RKO (cell line): ENCODE measurements at regions not wholly inside any gene's neighbourhood (a gene's known extent, or its start where the extent isn't known, plus 50 kb on each side); places are given as distances from the start of the nearest gene placed in this dataset.

Source experiments
- DNase-seq: peaks from one replicate; pipeline ENCODE4 v3.0.0-alpha.2; 2016; ENCODE audit warnings: low spot score

GRCh38 chr10:3237530-3237929 lies 64.9 kb upstream of the PITRM1 start:
- no peak for DNase-seq

- no peak for DNase-seq
These were observed 64.2 kb upstream of the PITRM1 start for GRCh38 chr10:3236644-3237404.

DNA sequence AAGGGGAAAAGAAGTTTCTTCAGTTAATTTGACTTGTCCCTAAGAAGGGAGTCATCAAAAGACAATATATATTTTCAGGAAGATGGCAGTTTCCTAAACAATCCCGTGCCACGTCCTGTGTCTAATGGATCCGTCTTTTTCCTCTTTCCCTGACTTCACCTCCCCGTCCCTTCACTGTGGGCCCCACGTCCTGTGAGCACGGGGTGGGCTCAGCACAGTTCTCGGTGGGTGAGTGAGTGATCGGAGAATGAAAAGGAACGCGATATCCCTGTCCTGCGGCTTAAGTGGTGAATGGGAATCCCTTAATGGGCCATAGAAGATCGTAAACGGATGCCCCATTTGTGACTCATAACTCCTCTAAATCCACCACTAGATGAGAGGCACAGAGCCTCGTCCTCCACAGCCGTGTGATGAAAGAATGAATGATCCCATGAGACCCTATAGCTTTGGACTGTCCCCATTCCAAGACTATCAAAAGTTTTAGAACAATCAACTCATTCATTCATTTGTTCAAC lies 63.5 kb upstream of the PITRM1 start:
- DNase-seq = no peak

GRCh38 chr10:3235395-3235794 lies 62.8 kb upstream of the PITRM1 start:
- DNase-seq = no peak

DNA sequence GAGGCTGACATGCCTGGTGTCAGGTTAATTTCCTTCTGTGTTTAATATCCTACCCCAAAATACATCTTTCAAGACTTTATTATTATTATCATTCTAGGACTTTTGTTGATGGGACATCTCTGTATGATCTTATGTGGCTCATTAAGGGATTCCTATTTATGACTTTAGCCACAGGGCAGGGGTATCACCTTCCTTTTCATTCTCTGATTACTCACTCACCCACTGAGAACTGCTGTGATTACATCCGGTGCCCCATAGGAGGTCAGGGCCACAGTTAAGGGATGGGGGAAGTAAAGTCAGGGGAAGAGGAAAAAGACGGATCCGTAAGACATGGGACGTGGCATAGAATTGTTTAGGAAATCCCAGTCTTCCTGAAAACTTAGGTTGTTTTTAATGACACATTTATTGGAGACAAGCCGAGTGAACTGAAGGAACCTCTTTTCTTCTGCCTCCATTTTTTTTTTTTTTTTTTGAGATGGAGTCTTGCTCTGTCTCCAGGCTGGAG lies 61.0 kb upstream of the PITRM1 start:
- no peak for DNase-seq

DNA sequence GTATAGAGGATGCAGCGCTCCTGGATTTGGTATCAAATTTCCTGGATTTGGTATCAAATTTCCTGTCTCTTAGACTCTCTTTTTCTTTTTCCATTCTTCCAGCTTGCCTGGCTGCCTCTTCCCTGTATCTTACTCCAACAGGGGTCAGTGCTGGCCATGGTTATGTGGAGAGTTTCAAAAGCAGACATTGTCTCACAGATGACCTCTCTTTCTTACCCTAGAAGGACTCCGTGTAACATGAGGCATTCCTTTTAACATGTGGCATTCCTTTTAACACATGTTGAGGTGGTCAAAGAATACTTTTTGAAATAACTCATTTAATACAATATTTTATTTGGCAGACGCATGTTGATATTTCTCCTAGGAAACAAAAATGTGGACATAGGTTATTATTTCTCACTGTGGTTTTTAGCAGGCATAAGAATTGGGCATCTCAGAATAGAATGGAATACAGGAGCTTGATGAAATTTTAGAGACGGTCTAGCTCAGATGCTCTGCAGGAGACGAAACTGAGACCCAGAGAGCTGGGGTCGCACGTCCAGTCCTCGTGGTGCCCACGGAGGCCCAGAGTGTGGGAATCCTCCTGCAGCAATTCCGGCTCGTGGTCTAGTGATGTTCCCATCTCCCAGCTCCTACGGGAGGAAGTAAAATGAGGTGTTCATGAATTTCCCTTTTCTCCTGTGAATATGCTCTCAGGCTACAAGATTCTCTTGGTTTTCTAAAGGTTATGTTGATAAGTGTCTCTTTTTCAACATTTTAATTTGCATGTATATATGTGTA lies 59.6 kb upstream of the PITRM1 start:
- DNase-seq = no peak

DNA sequence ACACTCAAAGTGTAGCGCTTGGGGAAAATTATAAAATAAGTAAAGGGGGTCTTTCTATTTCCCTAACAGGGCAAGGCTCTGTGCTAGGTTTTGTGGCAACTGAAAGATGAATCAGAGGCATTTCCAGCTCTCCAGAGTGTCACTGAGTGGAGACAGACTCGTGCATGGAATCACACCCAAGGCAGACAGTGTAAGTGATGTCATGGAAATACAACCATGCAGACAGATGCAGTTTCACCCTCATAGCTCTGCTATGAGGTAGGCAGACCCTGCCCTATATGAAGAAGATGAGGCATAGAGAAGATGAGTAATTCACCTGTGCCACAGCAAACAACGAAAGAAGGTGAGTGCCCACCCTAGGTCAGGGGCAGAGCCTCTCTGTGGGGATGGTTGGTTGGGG lies 57.2 kb upstream of the PITRM1 start:
- no peak for DNase-seq

DNA sequence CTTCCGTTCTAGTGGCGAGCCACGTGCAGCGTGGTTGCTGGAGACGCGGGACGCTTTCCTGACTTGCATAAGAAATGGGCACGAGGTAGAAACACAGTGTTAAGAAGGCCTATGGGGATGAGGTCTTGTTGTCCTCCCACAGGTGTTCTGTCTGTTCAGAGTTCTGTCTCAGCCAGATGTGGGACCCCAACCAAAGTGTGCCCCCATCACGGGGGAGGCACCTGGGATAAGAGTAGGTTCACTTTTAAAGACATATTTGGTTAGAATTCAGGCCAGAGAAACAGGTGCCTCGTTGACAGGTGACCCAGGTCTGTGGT lies 56.0 kb upstream of the PITRM1 start:
- no peak for DNase-seq

GRCh38 chr10:3226960-3227744 lies 54.6 kb upstream of the PITRM1 start:
- peak; percentile 62 for DNase-seq

GRCh38 chr10:3225561-3225960 lies 53.0 kb upstream of the PITRM1 start:
- DNase-seq = no peak

DNA sequence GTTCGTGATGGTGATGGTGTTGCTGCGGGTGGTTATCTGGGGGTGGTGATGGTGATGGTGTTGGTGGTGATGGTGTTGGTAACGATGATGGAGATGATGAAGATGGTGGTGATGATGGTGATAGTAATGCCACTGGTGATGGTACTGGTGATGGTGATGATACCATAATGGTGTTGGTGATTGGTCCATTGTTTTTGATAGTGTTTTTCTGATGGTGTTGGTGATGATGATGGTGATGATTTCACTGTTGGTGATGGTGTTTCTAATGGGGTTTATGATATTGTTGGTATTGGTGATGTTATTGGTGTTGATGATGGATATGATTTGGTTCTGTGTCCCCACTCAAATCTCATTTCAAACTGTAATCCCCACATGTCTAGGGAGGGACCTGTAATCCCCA lies 51.7 kb upstream of the PITRM1 start:
- DNase-seq = no peak

DNA sequence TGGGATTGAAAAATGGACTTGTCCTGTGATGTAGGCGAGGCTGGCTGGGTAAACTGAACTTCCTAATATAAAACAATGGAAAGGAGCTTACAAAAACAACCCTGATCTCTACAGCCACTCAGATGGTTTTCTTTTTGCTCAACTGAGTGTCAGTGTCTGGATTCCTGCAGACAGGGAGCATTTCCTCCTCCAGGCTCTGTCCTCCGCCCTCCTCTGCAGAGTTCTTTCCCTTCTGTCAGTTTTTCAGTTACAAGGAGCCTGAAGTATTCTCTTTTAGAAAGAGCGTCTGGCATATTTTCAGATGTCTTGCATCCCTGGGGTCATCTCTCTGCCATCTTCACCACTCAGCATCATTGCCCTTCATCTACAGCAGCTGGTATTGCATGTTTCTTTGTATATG lies 50.0 kb upstream of the PITRM1 start:
- DNase-seq = no peak
